ENCODE measurements at regions not wholly inside any gene's neighbourhood (a gene's known extent, or its start where the extent isn't known, plus 50 kb on each side); places are given as distances from the start of the nearest gene placed in this dataset.

- peak; percentile 89 for ATAC-seq
- intact Hi-C loops (cut with DNase I, micrococcal nuclease) = no loop called here
- no peak overlapping the region for H3K4me3 ChIP-seq
Measured at GRCh38 chr1:47651311-47652089, 213.7 kb downstream of the FOXD2 start.

DNA sequence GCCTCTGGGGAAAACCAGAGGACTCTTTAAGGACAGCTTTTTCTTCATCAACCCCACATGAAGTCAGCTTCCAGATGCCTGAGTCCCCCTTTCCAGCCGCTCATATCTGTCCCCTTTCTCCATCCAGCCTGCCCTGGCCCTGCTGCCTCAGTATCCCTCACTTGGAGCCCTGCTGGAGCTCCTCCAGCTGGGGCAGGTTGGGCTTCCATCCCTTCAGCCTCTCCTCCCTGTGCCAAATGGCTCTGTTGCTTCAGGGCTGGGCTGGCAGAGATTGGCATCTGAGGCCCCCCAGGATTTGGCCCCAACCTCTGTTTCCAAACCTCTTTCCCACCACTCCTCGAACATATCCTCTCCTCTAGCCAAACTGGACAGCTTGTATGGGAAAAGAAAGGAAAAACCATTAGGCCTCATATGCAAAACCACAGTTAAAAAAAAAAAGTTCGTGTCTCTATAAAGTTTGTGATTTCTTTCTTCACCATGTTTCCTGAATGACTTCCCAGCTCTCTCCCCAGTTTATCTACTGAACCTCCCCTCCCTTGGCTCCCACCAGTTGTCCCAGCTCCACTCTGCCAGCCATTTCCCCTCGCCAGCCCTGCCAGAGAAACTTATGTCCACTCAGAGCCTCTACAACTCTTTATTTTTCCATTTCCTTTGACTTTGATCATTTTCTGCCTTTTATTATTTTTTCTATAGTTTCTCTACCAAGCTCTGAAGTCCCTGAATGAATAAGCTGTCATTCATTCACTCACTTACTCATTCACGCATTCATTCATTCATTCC lies 217.9 kb downstream of the FOXD2 start:
- no peak for TF ChIP-seq CTCF (IDR thresholded peaks at IDR 0.05)
- peaks cover 17% of the 10 kb centered on the region for H3K4me1 ChIP-seq (ENCODE audit: low read depth)
- intact Hi-C loops (cut with DNase I, micrococcal nuclease) = no loop called here
- ATAC-seq = no peak
- no peaks in the 10 kb centered on the region for H3K36me3 ChIP-seq (ENCODE audit: low read depth)
- no peak for DNase-seq
- no peak overlapping the region for H3K4me3 ChIP-seq
- no peaks in the 10 kb centered on the region for H3K9me3 ChIP-seq

More at GRCh38 chr1:47651311-47652089, 213.7 kb downstream of the FOXD2 start:
- peak in 2 of 3 donors; percentile 59 to 83 for DNase-seq
- Histone ChIP-seq H3K9me3 (no peaks in the 10 kb centered on the region), H3K4me1 (ENCODE audit: low read depth) (peaks cover 24% of the 10 kb centered on the region), H3K36me3 (ENCODE audit: low read depth) (no peaks in the 10 kb centered on the region)
- TF ChIP-seq CTCF (IDR thresholded peaks at IDR 0.05) = no peak

DNA sequence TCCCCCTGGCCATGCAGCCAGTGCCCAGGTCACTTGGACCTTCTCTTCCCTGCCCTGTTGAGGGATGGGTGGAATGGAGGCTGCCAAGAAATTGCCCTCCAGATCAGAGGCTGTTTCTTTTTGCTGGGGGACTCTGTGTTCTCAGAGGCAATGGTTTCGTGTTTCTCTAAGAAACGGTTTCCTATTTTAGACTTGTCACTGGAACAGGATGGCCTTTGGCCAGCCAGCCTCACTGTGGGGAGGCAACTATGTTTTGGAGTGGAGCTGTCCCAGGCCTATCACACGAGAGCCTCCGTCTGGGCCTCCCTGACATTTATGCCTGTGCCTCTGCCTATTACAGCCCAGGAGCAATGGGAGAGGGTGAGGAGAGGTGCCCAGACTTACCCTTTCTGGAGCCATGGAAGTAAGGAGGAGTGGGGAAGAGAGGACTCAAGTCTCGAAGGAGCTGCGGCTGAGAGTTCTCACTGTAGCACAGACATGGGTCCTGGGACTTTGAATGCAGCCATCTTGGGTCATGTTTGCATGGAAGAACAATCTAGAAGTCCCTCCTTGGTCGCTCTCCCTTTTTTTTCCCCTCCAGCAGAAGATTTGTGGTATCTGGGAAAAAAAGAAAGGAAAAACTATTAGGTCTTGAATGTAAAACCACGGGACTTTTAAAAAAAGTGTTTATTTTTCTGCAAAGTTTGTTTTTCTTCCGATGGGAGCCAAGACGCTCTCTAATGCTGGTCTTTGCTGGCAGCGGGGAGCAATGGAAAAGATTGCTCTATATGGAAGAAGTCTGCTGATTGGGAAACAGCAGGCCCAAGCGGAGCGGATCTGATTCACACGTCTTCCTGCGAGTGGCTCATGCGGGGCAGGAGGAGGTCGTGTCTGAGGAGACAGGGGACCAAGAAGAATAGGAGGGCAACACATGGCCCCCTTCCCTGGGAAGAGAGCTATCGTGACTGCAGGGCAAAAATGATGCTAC lies 219.2 kb downstream of the FOXD2 start:
- Histone ChIP-seq H3K4me3 (no peak overlapping the region), H3K4me1 (ENCODE audit: low read depth) (peaks cover 4% of the 10 kb centered on the region), H3K9me3 (no peaks in the 10 kb centered on the region), H3K36me3 (ENCODE audit: low read depth) (no peaks in the 10 kb centered on the region)
- intact Hi-C loops (cut with DNase I, micrococcal nuclease) = no loop called here
- no peak for TF ChIP-seq CTCF (IDR thresholded peaks at IDR 0.05)
- DNase-seq (peak in 1 of 3 donors; percentile 27), ATAC-seq (no peak)

GRCh38 chr1:47658161-47658920 lies 220.5 kb downstream of the FOXD2 start:
- no peaks in the 10 kb centered on the region for H3K4me1 ChIP-seq (ENCODE audit: low read depth)
- no peaks in the 10 kb centered on the region for H3K9me3 ChIP-seq
- DNase-seq = no peak
- no peak for ATAC-seq
- intact Hi-C loops (cut with DNase I, micrococcal nuclease) = no loop called here
- TF ChIP-seq CTCF (IDR thresholded peaks at IDR 0.05) = no peak
- no peaks in the 10 kb centered on the region for H3K36me3 ChIP-seq (ENCODE audit: low read depth)
- no peak overlapping the region for H3K4me3 ChIP-seq

- no peaks in the 10 kb centered on the region for H3K36me3 ChIP-seq (ENCODE audit: low read depth)
- TF ChIP-seq CTCF (IDR thresholded peaks at IDR 0.05) = no peak
- no peaks in the 10 kb centered on the region for H3K4me1 ChIP-seq (ENCODE audit: low read depth)
- intact Hi-C loops (cut with DNase I, micrococcal nuclease) = no loop called here
- no peak for DNase-seq
- H3K4me3 ChIP-seq = no peak overlapping the region
- no peak for ATAC-seq
- no peaks in the 10 kb centered on the region for H3K9me3 ChIP-seq
Measured at GRCh38 chr1:47659146-47659545, 221.3 kb downstream of the FOXD2 start.

Measured in mucosa of descending colon (tissue), 3 donors.